C4-2B (cell line): ENCODE measurements at regions not wholly inside any gene's neighbourhood (a gene's known extent, or its start where the extent isn't known, plus 50 kb on each side); places are given as distances from the start of the nearest gene placed in this dataset.

Experiments
- CTCF ChIP-seq: fragments of 450-650 bp; conservative IDR thresholded peaks from 2 replicates; pipeline ENCODE4 v1.5.1; 2017; ENCODE audit warnings: mild to moderate bottlenecking
- ZFX ChIP-seq: fragments of 450-650 bp; IDR thresholded peaks from 2 replicates; pipeline ENCODE4 v1.6.1; 2017

- no peak for TF ChIP-seq CTCF
- TF ChIP-seq ZFX, result no peak
Measured at GRCh38 chrX:30161043-30161442, 54.3 kb upstream of the MAGEB2 start.
